OCI-LY3 (cell line): ENCODE measurements at regions not wholly inside any gene's neighbourhood (a gene's known extent, or its start where the extent isn't known, plus 50 kb on each side); places are given as distances from the start of the nearest gene placed in this dataset.

Experiments
- H2AFZ ChIP-seq: fragments of 200-600, 300-600 bp; shearing (Covaris generic); 2 replicates; pipeline ENCODE4 v1.6.0; 2014; ENCODE audit warnings: antibody characterized with exemption, low read depth, low read length
- H3K27ac ChIP-seq: fragments of 200-600, 300-600 bp; sonication (generic); 2 replicates; pipeline ENCODE4 v1.5.1; 2014; ENCODE audit warnings: mild to moderate bottlenecking, low read length, moderate library complexity, mixed read lengths
- H3K27me3 ChIP-seq: fragments of 200-600, 300-600 bp; sonication (generic); 2 replicates; pipeline ENCODE4 v1.6.1; 2014; ENCODE audit warnings: low read depth, low read length, mixed read lengths
- H3K36me3 ChIP-seq: fragments of 200-600, 300-600 bp; sonication (generic); replicated peaks from 2 replicates; pipeline ENCODE3; 2014; ENCODE audit warnings: low read depth, low read length, mixed read lengths
- H3K4me1 ChIP-seq: fragments of 300-600, 200-600 bp; sonication (generic); 2 replicates; pipeline ENCODE4 v1.6.1; 2014; ENCODE audit warnings: low read length, mixed read lengths
- H3K4me2 ChIP-seq: fragments of 200-600, 300-600 bp; sonication (generic); 2 replicates; pipeline ENCODE4 v1.6.1; 2014; ENCODE audit warnings: low read length, mixed read lengths
- H3K4me3 ChIP-seq: fragments of 300-600, 200-600 bp; sonication (generic); 2 replicates; pipeline ENCODE4 v1.5.1; 2014; ENCODE audit warnings: antibody characterized with exemption, mild to moderate bottlenecking, low read length, moderate library complexity
- H3K79me2 ChIP-seq: fragments of 300-600, 200-600 bp; shearing (Covaris generic); 2 replicates; pipeline ENCODE4 v1.6.1; 2014; ENCODE audit warnings: mild to moderate bottlenecking, low read length, mixed read lengths
- H3K9ac ChIP-seq: fragments of 300-600, 200-600 bp; shearing (Covaris generic); 2 replicates; pipeline ENCODE4 v1.6.0; 2014; ENCODE audit warnings: mild to moderate bottlenecking, low read length, moderate library complexity
- H3K9me3 ChIP-seq: fragments of 200-600, 300-600 bp; shearing (Covaris generic); 2 replicates; pipeline ENCODE4 v1.6.1; 2014; ENCODE audit warnings: low read length, mixed read lengths; ENCODE audit not compliant: insufficient read depth
- H4K20me1 ChIP-seq: fragments of 200-600, 300-600 bp; sonication (generic); 2 replicates; pipeline ENCODE4 v1.6.1; 2016; ENCODE audit warnings: low read length, mixed read lengths; ENCODE audit not compliant: insufficient read depth
- CTCF ChIP-seq: fragments of 200-600, 300-600 bp; sonication (generic); IDR thresholded peaks from 2 replicates; pipeline ENCODE4 v1.5.1; 2014; ENCODE audit warnings: antibody characterized with exemption, low read length, low read depth
- EZH2phosphoT487 ChIP-seq: fragments of 200-600 bp; shearing (Covaris generic); IDR thresholded peaks from 2 replicates; pipeline ENCODE4 v1.6.1; 2018; ENCODE audit warnings: antibody characterized with exemption, mixed run types, low read depth

GRCh38 chr5:124394700-124395245, 351.7 kb downstream of the ZNF608 start:
- H3K4me3 ChIP-seq: no peak overlapping the region
- no peak for TF ChIP-seq EZH2phosphoT487
- no peak for TF ChIP-seq CTCF
- no peaks in the 10 kb centered on the region for H3K36me3 ChIP-seq
- no peaks in the 10 kb centered on the region for H3K27me3 ChIP-seq
- peaks cover 3% of the 10 kb centered on the region; the same call in 1 of the 2 replicates for H3K9me3 ChIP-seq
- H3K4me2 ChIP-seq: no peak overlapping the region
- H3K9ac ChIP-seq: no peak overlapping the region
- no peak overlapping the region for H2AFZ ChIP-seq
- no peaks in the 10 kb centered on the region for H3K4me1 ChIP-seq
- no peaks in the 10 kb centered on the region for H3K79me2 ChIP-seq
- H3K27ac ChIP-seq: no peak overlapping the region
- no peaks in the 10 kb centered on the region for H4K20me1 ChIP-seq

GRCh38 chr5:124393584-124394379, 352.7 kb downstream of the ZNF608 start:
- peaks cover 3% of the 10 kb centered on the region; the same call in 1 of the 2 replicates for H3K9me3 ChIP-seq
- H3K79me2 ChIP-seq: no peaks in the 10 kb centered on the region
- no peaks in the 10 kb centered on the region for H3K36me3 ChIP-seq
- H3K9ac ChIP-seq: no peak overlapping the region
- no peak overlapping the region for H3K4me2 ChIP-seq
- H3K4me3 ChIP-seq: no peak overlapping the region
- H2AFZ ChIP-seq: no peak overlapping the region
- H3K27me3 ChIP-seq: no peaks in the 10 kb centered on the region
- no peak for TF ChIP-seq CTCF
- TF ChIP-seq EZH2phosphoT487: no peak
- H3K27ac ChIP-seq: no peak overlapping the region
- no peaks in the 10 kb centered on the region for H4K20me1 ChIP-seq
- no peaks in the 10 kb centered on the region for H3K4me1 ChIP-seq

- Histone ChIP-seq H4K20me1 (no peaks in the 10 kb centered on the region), H3K79me2 (no peaks in the 10 kb centered on the region), H2AFZ (no peak overlapping the region), H3K36me3 (no peaks in the 10 kb centered on the region), H3K4me2 (no peak overlapping the region), H3K4me3 (no peak overlapping the region), H3K9me3 (0 out of 2 replicates have a peak, but pooled peaks cover 5% of the 10 kb centered on the region), H3K4me1 (no peaks in the 10 kb centered on the region), H3K9ac (no peak overlapping the region), H3K27me3 (no peaks in the 10 kb centered on the region), H3K27ac (no peak overlapping the region)
- TF ChIP-seq EZH2phosphoT487: no peak
- no peak for TF ChIP-seq CTCF
Measured at GRCh38 chr5:124383693-124384092, 362.7 kb downstream of the ZNF608 start.

GRCh38 chr5:124377386-124377785, 369.1 kb downstream of the ZNF608 start:
- H4K20me1 ChIP-seq: no peaks in the 10 kb centered on the region
- no peaks in the 10 kb centered on the region for H3K79me2 ChIP-seq
- no peak overlapping the region for H2AFZ ChIP-seq
- H3K9ac ChIP-seq: no peak overlapping the region
- H3K27me3 ChIP-seq: no peaks in the 10 kb centered on the region
- 0 out of 2 replicates have a peak, but pooled peaks cover 5% of the 10 kb centered on the region for H3K9me3 ChIP-seq
- no peaks in the 10 kb centered on the region for H3K4me1 ChIP-seq
- TF ChIP-seq EZH2phosphoT487 (no peak), CTCF (no peak)
- H3K4me3 ChIP-seq: no peak overlapping the region
- no peaks in the 10 kb centered on the region for H3K36me3 ChIP-seq
- H3K27ac ChIP-seq: no peak overlapping the region
- no peak overlapping the region for H3K4me2 ChIP-seq
